ENCODE measurements at regions not wholly inside any gene's neighbourhood (a gene's known extent, or its start where the extent isn't known, plus 50 kb on each side); places are given as distances from the start of the nearest gene placed in this dataset.

DNA sequence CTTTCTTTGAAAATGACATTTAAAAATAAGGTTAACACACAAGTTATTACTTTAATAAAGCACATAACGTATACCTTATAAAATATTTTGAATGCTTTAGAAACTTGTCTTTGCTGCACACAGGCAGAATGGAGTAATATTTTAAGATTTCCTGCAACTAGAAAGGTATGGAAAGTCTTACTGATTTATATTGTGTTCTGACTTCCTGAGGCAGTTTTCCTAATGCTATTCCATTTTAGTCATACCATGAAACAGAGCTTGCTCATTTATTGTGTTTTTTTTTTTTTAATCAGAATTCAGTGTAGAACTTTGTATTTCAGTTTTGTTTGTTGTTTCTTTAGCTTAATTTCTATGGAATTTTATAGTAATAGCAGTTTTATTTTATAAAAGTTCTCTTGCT, 60.9 kb upstream of the S1PR1 start:
- Histone ChIP-seq H3K9me2 (ENCODE audit: insufficient read depth) (no peaks in the 10 kb centered on the region), H2AFZ (no peak overlapping the region), H3K27me3 (ENCODE audit: insufficient read depth) (no peaks in the 10 kb centered on the region), H3K4me2 (no peak overlapping the region), H3K79me2 (replicated peaks; ENCODE audit: insufficient read depth) (no peaks in the 10 kb centered on the region), H3K4me1 (ENCODE audit: insufficient read depth) (no peaks in the 10 kb centered on the region), H3F3A (replicated peaks; ENCODE audit: low read depth) (no peaks in the 10 kb centered on the region), H3K36me3 (ENCODE audit: insufficient read depth) (no peaks in the 10 kb centered on the region), H4K20me1 (replicated peaks; ENCODE audit: insufficient read depth) (no peaks in the 10 kb centered on the region), H3K27ac (ENCODE audit: low read depth) (no peak overlapping the region), H3K4me3 (no peak overlapping the region)
- no peak overlapping the region for H3K4me3 Mint-ChIP-seq
- DNase-seq (ENCODE audit: low spot score) (no peak), ATAC-seq (no peak)
- no peaks in the 10 kb centered on the region for H3K36me3 Mint-ChIP-seq (ENCODE audit: low read depth)
- TF ChIP-seq EZH2 (IDR thresholded peaks at IDR 0.05; ENCODE audit: low read depth, unreplicated experiment): no peak
- TF ChIP-seq NANOG (IDR thresholded peaks at IDR 0.05; ENCODE audit: borderline replicate concordance): no peak
- TF ChIP-seq, protein P1, sequence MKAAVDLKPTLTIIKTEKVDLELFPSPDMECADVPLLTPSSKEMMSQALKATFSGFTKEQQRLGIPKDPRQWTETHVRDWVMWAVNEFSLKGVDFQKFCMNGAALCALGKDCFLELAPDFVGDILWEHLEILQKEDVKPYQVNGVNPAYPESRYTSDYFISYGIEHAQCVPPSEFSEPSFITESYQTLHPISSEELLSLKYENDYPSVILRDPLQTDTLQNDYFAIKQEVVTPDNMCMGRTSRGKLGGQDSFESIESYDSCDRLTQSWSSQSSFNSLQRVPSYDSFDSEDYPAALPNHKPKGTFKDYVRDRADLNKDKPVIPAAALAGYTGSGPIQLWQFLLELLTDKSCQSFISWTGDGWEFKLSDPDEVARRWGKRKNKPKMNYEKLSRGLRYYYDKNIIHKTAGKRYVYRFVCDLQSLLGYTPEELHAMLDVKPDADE (IDR thresholded peaks at IDR 0.05): no peak
- TF ChIP-seq POLR2AphosphoS5 (IDR thresholded peaks at IDR 0.05; ENCODE audit: low read depth): no peak
- TF ChIP-seq STAT1 (IDR thresholded peaks at IDR 0.05; ENCODE audit: unreplicated experiment): no peak
- no peak for TF ChIP-seq REST (IDR thresholded peaks at IDR 0.05; ENCODE audit: unreplicated experiment)
- no peak for TF ChIP-seq JUNB (IDR thresholded peaks at IDR 0.05; ENCODE audit: unreplicated experiment)
- TF ChIP-seq ZNF331 (CRISPR knock-in tag; IDR thresholded peaks at IDR 0.05; ENCODE audit: low read depth): no peak
- TF ChIP-seq CTCF (conservative IDR thresholded peaks at IDR 0.05; ENCODE audit: low read depth in 2 of 2): no peak
- TF ChIP-seq CREB1 (CRISPR knock-in tag; IDR thresholded peaks at IDR 0.05; ENCODE audit: low read depth): no peak
- no peak for TF ChIP-seq ZNF462 (CRISPR knock-in tag; IDR thresholded peaks at IDR 0.05)
- no peak for TF ChIP-seq EZH2phosphoT487 (IDR thresholded peaks at IDR 0.05; ENCODE audit: unreplicated experiment)
- TF ChIP-seq ZNF114 (CRISPR knock-in tag; IDR thresholded peaks at IDR 0.05): no peak
- no peaks in the 10 kb centered on the region for H3K9me3 Mint-ChIP-seq
- H3K27ac Mint-ChIP-seq: no peak overlapping the region
- no peaks in the 10 kb centered on the region for H3K4me1 Mint-ChIP-seq
- H3K27me3 Mint-ChIP-seq (ENCODE audit: insufficient read depth, low read depth, poor library complexity): no peaks in the 10 kb centered on the region

Measured in GM23338 (cell line).